ENCODE measurements at regions not wholly inside any gene's neighbourhood (a gene's known extent, or its start where the extent isn't known, plus 50 kb on each side); places are given as distances from the start of the nearest gene placed in this dataset.
"Not testable (repeated sequence)": the region's sequence is repeated elsewhere in the genome, so short reads cannot be mapped to it uniquely, and the experiment has no call there.

- no peak for TF ChIP-seq CTCF (IDR thresholded peaks at IDR 0.05; ENCODE audit: extremely low read depth, missing control alignments)
- no peak for DNase-seq (ENCODE audit: low spot score)
These were observed 956.1 kb upstream of the EDIL3 start for GRCh38 chr5:85340790-85341189.

DNA sequence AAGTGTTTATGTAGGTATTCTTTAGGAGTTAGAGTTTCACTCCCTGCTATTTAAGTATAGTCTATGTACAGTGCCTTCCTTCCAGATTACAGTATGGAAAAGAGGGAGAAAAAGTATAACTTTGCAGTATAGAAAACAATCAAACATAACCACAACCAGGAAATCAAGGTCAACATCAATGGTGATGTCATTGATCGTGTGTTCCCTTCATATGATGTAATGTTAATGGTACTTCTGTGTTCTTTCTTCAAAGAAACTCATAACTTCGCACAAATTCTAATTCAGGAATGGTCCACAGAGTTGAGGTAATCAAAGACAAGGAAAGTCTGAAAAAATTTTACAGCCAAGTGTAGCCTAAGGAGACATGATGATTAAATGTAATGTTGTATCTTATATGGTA lies 961.1 kb upstream of the EDIL3 start:
- TF ChIP-seq CTCF (IDR thresholded peaks at IDR 0.05; ENCODE audit: extremely low read depth, missing control alignments) = no peak
- DNase-seq (ENCODE audit: low spot score) = no peak

DNA sequence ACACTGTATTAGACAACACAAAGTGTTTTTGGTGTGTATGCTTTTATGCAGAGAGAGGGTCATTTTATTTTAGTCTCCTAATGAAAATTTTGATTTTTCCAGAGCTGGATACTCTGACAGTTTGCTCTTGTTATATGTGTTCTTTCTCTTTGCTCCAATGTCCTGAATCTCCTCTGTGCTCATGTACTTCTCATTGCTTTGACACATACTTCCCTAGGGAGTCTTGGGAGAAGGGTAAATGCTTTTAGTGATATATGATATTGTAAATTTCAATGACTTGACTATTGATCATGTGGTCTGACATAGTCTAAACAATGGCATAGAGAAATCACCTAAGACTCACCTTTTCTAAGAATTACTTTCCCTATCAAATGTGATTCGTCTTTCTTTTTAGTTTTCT lies 972.6 kb upstream of the EDIL3 start:
- no peak for TF ChIP-seq CTCF (IDR thresholded peaks at IDR 0.05; ENCODE audit: extremely low read depth, missing control alignments)
- DNase-seq (ENCODE audit: low spot score) = no peak

DNA sequence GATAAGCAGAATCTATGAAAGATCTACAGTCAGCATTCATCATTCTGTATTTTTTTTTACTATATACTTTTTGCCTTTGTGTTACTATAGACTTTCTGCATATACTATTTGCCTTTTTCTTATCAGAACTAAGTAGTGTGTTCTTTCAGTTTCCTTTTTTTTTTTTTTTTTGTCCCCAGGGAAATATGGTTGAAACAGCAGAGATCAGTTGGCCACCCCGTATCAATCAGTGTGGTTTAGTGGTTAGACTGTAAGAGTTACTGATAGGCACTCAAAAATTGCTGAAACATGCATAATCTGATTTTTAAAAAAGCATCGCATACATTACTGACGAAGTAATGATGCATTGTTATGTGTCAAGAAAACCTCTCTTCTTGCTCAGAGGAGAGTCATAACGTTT lies 990.8 kb upstream of the EDIL3 start:
- TF ChIP-seq CTCF (IDR thresholded peaks at IDR 0.05; ENCODE audit: extremely low read depth, missing control alignments) = no peak
- DNase-seq (ENCODE audit: low spot score) = no peak

GRCh38 chr5:85388770-85389169 lies 1004.1 kb upstream of the EDIL3 start:
- no peak for DNase-seq (ENCODE audit: low spot score)
- no peak for TF ChIP-seq CTCF (IDR thresholded peaks at IDR 0.05; ENCODE audit: extremely low read depth, missing control alignments)

- DNase-seq (ENCODE audit: low spot score) = not testable (repeated sequence)
These were observed 1007.6 kb upstream of the EDIL3 start for GRCh38 chr5:85392309-85392708.

- TF ChIP-seq CTCF (IDR thresholded peaks at IDR 0.05; ENCODE audit: extremely low read depth, missing control alignments) = no peak
- no peak for DNase-seq (ENCODE audit: low spot score)
These were observed 1010.8 kb upstream of the EDIL3 start for GRCh38 chr5:85395526-85395925.

DNA sequence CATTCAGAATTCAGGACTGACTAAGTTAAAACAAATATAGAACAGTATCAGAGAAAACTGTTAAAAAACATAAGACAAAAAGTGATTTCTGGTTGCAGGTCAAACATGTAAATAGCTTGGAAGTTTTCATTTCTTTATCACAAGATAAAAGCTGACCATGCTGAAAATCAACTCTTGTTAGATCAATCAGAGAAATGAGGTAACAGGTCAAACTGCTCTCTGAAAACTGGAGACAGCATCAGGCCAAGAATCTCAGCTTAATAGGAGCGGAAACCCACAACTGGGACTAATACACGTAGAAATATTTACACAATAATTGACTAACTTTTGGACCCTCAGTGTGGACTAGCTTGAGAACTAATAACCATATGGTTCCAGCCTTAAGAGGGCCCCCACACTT lies 1012.8 kb upstream of the EDIL3 start:
- no peak for DNase-seq (ENCODE audit: low spot score)
- TF ChIP-seq CTCF (IDR thresholded peaks at IDR 0.05; ENCODE audit: extremely low read depth, missing control alignments) = no peak
